CMK (cell line): ENCODE measurements at regions not wholly inside any gene's neighbourhood (a gene's known extent, or its start where the extent isn't known, plus 50 kb on each side); places are given as distances from the start of the nearest gene placed in this dataset.
"Not testable (repeated sequence)": the region's sequence is repeated elsewhere in the genome, so short reads cannot be mapped to it uniquely, and the experiment has no call there.

ENCODE experiments used
- DNase-seq: peaks from one replicate; pipeline ENCODE4 v3.0.0-alpha.2; 2010; ENCODE audit warnings: low read depth

GRCh38 chr5:145463634-145464033 is 371.5 kb downstream of the PRELID2 start:
- no peak for DNase-seq

DNA sequence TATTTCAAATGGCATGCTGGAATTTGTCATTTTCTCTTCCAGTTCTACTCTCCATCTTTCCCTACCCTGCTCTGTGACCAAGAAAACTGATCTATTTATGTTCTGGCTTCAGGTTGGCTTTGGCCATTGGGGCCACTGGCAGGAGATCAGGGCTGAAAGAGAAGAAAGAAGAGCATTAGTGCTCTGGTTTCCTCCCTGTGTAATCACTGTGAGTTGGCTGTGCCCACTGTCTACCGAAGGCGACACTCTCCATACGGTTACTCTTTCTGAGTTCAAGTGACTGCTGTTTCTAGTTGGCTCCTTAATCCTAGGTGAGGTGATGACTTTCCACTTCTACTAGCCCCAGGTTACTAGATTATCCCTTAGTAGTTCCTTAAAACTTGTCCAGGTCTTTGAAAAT is 372.6 kb downstream of the PRELID2 start:
- DNase-seq = no peak

DNA sequence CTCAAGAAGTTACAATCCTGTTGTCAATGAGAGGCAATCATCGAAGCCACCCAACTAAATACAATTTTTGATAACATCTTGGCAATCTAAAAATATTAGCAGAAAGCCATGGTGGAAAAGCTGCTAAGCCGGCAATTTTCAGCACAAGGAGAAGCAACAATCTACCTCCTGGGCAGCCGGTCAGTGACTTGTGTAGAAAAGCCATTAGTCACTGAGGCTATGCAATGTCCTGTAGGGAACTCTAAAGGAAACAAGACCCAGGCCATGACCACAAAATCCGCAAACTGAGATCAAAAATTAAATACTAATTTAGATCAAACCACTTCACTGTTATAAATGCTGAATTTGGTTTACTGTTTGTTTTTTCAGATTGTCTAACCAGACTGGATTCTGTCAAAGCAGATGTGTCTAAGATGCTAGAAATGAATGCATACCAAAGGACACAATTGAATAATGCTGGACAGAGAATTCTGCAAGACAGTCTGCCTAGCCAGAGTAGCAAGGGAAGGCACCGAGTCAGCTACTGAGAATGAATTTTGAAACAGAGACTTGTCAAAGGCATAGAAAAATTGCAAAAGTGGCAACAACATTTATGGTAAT is 384.8 kb downstream of the PRELID2 start:
- DNase-seq = no peak

DNA sequence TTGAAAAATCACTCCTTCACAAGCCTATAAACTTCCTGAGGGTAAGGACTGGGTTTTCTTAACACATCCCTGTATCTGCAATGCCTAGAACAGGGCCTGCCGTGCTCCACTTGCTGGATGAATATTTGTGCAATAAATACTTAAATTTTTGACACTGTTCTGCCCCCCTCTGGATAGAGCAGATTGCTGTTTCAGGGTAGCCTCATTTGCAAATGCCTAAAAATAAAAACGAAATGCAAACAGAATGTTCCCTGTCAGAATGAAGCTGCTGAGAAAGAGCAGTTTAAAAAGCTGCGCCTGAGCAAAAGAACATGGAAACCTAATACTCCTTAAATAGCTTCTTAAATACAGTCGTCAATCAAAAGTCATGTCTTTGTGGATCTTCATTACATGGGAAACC is 385.3 kb downstream of the PRELID2 start:
- DNase-seq = no peak

GRCh38 chr5:145446875-145447274 is 388.3 kb downstream of the PRELID2 start:
- DNase-seq = not testable (repeated sequence)

DNA sequence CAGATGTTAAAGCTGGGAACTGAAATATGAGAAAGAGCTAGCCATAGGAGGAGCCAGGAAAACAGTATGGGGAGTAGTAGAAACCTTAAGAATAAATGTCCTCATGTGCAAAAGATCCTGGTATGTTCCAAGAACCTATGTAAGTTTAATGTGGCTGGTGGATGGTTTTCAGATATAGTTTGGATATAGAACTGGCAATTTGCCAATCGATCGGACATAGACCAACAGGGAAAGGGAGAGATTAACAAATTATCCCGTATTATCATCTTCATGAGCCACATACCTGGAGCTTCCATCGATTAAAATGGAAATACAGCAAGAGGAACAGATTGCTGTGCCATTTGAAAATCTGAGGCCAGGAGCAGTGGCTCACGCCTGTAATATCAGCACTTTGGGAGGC is 388.7 kb downstream of the PRELID2 start:
- no peak for DNase-seq

GRCh38 chr5:145445027-145445426 is 390.1 kb downstream of the PRELID2 start:
- DNase-seq = no peak

DNA sequence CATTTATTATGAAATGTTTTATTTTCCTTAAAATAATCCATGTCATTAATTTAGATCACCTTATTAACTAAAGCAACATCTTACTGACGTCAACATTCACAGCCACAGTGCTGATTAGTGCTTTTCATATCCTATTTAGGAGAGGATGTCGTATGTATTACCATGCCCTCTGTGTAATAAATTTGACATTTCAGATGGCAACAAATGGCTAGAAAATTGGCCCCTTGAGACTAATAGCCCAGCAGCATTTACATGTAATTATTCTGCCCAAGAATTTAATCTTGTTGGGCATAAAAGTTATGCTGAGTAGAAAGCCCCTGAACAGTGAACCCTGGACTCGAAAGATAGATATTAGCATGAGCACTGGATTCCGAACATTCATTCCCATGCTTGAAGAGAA is 391.2 kb downstream of the PRELID2 start:
- DNase-seq = no peak

DNA sequence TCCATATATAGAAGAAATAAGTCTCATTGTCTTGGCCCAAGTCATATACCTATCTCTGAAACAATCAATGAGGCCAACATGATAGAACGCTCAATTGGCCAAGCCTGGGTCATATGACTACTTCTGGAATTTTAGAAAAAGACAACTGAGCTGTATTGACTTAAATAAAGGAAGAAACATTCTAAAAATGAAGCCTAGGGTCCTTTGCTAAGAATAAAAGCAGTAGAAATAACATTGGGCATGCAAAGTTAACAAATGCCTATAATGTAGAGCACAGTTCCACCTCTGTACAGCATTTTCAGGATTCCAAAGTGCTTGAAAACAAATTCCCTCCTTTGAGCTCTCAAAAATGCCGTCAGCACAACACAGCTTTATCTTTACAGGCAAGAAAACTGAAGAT is 391.8 kb downstream of the PRELID2 start:
- DNase-seq = no peak

DNA sequence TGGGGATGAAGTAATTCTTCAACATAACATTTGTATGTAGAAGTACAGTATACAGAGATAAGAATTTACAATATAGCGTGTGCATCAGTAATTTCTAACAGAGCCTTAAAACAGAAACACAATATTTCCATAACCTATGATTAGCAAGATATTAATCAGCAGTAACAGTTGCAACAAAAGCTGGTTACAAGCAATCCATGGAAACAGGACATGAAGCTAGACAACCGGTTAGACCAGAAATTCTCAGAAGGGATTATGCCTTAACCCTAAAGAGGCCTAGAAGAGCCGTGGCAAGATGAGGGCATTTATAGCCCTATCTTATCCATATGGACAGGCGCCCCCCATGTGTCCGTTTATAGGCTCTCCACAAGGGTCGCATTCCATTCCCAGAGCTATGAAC is 392.5 kb downstream of the PRELID2 start:
- DNase-seq = not testable (repeated sequence)

DNA sequence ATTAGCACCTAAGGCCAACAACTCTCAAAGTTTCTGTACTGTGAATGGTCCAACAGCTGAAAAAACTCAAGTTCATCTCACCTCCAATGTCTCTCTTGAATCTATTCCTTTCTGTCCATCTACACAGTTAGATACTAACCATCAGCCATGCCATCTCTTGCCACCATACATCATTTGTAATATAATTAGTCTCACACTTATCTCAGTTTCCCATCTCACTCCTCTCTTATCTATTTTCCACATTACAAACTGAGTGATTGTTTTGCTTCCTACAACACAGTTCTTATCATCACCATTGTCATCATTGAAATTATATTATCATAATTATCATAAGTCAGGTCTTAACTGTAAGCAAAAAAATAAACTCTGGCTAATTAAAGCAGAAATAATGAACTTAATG is 393.9 kb downstream of the PRELID2 start:
- DNase-seq = no peak

DNA sequence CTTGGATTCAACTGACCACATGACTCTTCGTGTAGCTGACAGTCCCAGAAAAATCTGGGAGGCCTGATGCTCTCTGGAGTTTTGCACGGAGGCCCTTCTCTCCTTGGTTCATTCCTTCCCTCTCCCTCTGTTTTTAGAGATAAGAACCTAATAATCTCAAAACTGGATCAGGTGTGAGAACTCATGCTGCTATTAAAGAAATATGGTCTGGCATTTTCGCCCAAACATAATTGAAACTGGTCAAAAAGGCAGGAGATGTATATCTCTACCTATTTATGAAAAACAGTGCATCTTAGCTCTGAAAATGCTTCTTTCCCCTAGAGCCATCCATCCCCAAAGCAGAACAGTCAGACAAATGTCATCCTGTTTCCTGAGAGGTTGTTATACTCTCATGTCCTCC is 397.5 kb downstream of the PRELID2 start:
- no peak for DNase-seq

- no peak for DNase-seq
These were observed 402.1 kb downstream of the PRELID2 start for GRCh38 chr5:145433077-145433476.

DNA sequence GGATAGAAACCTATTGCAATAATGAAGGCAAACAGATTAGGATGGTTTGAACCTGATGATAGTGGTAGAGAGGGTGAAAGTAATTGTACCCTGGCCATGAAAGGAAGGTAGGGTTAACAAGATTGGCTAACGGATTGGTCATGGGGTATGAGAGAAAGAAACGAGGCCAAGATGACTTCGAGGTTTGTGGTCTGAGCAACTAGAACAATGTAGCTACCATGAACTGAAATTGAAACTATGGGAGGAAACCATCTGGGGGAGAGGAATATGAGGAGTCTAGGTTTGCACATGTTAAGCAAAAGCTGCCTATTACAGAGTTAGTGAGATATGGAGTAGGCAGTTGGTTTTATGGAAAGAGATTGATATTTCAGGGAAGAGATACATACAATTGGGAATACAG is 406.0 kb downstream of the PRELID2 start:
- DNase-seq = no peak

GRCh38 chr5:145408048-145408341 is 427.1 kb downstream of the PRELID2 start:
- no peak for DNase-seq

- DNase-seq = no peak
These were observed 427.7 kb downstream of the PRELID2 start for GRCh38 chr5:145407300-145408047.

- no peak for DNase-seq
These were observed 431.1 kb downstream of the PRELID2 start for GRCh38 chr5:145403992-145404391.

GRCh38 chr5:145396888-145397287 is 438.3 kb downstream of the PRELID2 start:
- no peak for DNase-seq

- not testable (repeated sequence) for DNase-seq
These were observed 440.0 kb downstream of the PRELID2 start for GRCh38 chr5:145395151-145395550.

DNA sequence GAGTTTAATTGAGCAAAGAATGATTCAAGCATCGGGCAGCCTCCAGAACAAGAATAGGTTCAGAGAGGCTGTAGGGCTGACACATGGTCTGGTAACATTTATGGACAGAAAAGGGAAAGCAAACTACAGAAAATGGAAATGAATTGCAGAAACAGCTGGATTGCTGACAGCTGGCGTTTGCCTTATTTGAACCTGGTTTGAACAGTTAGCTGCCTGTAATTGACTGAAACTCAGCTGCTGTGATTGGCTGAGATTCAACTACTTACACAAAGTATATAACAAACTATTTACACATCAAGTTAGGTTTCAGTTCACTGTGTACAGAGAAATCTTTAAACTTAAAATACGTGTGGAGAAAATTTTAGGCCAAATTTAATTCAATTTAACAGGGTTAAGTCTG is 441.7 kb downstream of the PRELID2 start:
- DNase-seq = no peak

DNA sequence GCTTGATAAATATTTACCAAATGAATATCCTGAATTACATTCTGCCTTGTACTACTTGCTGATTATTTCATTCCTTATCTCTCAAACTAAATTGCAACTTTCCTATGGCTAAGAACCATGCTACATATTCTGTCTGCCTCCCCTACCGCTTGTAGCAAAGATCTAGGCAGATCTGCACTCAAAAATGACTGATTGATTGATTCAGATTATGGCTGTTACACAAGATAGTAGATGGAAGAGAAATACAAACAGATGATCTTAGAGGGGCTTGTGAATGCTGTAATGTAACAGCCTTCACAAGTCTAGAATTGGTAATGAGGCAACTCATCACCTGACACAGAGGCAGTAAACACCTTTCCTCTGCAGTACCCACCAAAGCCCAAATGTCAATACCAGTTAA is 446.1 kb downstream of the PRELID2 start:
- no peak for DNase-seq

- DNase-seq = no peak
These were observed 449.9 kb downstream of the PRELID2 start for GRCh38 chr5:145385276-145385675.

- DNase-seq = no peak
These were observed 456.9 kb downstream of the PRELID2 start for GRCh38 chr5:145378226-145378625.

DNA sequence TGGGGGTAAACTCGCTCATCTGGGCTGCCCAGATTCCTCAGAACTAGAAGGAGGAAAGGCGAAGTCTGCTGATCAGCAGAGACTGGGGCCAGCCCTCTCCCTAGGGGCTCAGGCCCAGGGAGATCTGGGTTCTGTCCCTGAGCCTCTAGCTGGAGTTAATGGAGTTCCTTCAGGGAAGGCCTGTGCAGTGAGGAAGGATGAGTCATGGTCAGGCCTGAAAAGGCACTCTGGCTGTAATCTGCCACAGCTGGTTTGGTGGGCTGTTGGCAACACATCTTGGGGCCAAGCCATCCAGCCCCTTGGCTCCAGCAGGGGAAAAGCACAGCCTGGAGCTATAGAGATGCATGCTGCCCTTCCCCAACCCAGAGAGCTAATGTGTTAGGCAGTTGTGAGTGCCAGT is 459.6 kb downstream of the PRELID2 start:
- no peak for DNase-seq
